ENCODE measurements at regions not wholly inside any gene's neighbourhood (a gene's known extent, or its start where the extent isn't known, plus 50 kb on each side); places are given as distances from the start of the nearest gene placed in this dataset.
A peak's percentile ranks its signal among the peaks of the same experiment; 100 is the strongest.

- peaks cover 12% of the 10 kb centered on the region for H3K27me3 ChIP-seq (ENCODE audit: low read length)
- BruUV-seq (replicated peaks): no TSS peak
Measured at GRCh38 chr20:40932436-40932835, 96.2 kb upstream of the TOP1 start.

GRCh38 chr20:40933758-40934157 lies 94.9 kb upstream of the TOP1 start:
- H3K79me2 ChIP-seq (ENCODE audit: low read length): no peaks in the 10 kb centered on the region
- no TSS peak for BruUV-seq (replicated peaks)
- H3K36me3 ChIP-seq (ENCODE audit: low read depth, low read length): no peaks in the 10 kb centered on the region
- no peak overlapping the region for H3K27ac ChIP-seq (ENCODE audit: low read length)
- H3K27me3 ChIP-seq (ENCODE audit: low read length): peaks cover 2% of the 10 kb centered on the region; the same call in 1 of the 2 replicates
- H3K4me2 ChIP-seq (ENCODE audit: low read length): no peak overlapping the region
- no peak for TF ChIP-seq EZH2 (IDR thresholded peaks at IDR 0.05; ENCODE audit: low read length, unreplicated experiment)
- TF ChIP-seq CTCF (conservative IDR thresholded peaks at IDR 0.05; ENCODE audit: low read depth, low read length): no peak
- TF ChIP-seq EZH2phosphoT487 (IDR thresholded peaks at IDR 0.05; ENCODE audit: borderline replicate concordance, low read length): no peak
- no peak overlapping the region for H3K9ac ChIP-seq (ENCODE audit: low read length)
- intact Hi-C loops (cut with micrococcal nuclease): no loop called here
- H3K4me3 ChIP-seq (ENCODE audit: low read length): no peak overlapping the region
- DNase-seq (no peak), ATAC-seq (no peak)
- ChIA-PET CTCF (no interaction called here), POLR2A (ENCODE audit: unreplicated experiment) (no interaction called here)
- no peaks in the 10 kb centered on the region for H4K20me1 ChIP-seq (ENCODE audit: low read length)
- no peak overlapping the region for H2AFZ ChIP-seq (ENCODE audit: low read length)
- H3F3A ChIP-seq (ENCODE audit: low read length, unreplicated experiment): no peaks in the 10 kb centered on the region
- H3K4me1 ChIP-seq (ENCODE audit: insufficient read depth, low read length): no peaks in the 10 kb centered on the region
- H3K9me2 ChIP-seq (replicated peaks; ENCODE audit: low read length): no peaks in the 10 kb centered on the region
- H3K9me3 ChIP-seq (ENCODE audit: low read length): no peaks in the 10 kb centered on the region

More at GRCh38 chr20:40932436-40932835, 96.2 kb upstream of the TOP1 start:
- intact Hi-C loops (cut with micrococcal nuclease): no loop called here
- Histone ChIP-seq H3K79me2 (ENCODE audit: low read length) (no peaks in the 10 kb centered on the region), H3F3A (ENCODE audit: low read length, unreplicated experiment) (no peaks in the 10 kb centered on the region), H3K36me3 (ENCODE audit: low read depth, low read length) (no peaks in the 10 kb centered on the region), H2AFZ (ENCODE audit: low read length) (no peak overlapping the region), H3K9me2 (replicated peaks; ENCODE audit: low read length) (no peaks in the 10 kb centered on the region), H3K27ac (ENCODE audit: low read length) (no peak overlapping the region), H3K4me1 (ENCODE audit: insufficient read depth, low read length) (no peaks in the 10 kb centered on the region), H3K4me2 (ENCODE audit: low read length) (no peak overlapping the region), H3K9me3 (ENCODE audit: low read length) (no peaks in the 10 kb centered on the region), H3K4me3 (ENCODE audit: low read length) (no peak overlapping the region), H4K20me1 (ENCODE audit: low read length) (no peaks in the 10 kb centered on the region), H3K9ac (ENCODE audit: low read length) (no peak overlapping the region)
- POLR2A ChIA-PET (ENCODE audit: unreplicated experiment): no interaction called here
- TF ChIP-seq EZH2phosphoT487 (IDR thresholded peaks at IDR 0.05; ENCODE audit: borderline replicate concordance, low read length) (no peak), CTCF (conservative IDR thresholded peaks at IDR 0.05; ENCODE audit: low read depth, low read length) (no peak), EZH2 (IDR thresholded peaks at IDR 0.05; ENCODE audit: low read length, unreplicated experiment) (no peak)
- ATAC-seq: no peak
- DNase-seq: no peak
- CTCF ChIA-PET: no interaction called here

- H3F3A ChIP-seq (ENCODE audit: low read length, unreplicated experiment): no peaks in the 10 kb centered on the region
- TF ChIP-seq EZH2phosphoT487 (IDR thresholded peaks at IDR 0.05; ENCODE audit: borderline replicate concordance, low read length) (no peak), EZH2 (IDR thresholded peaks at IDR 0.05; ENCODE audit: low read length, unreplicated experiment) (no peak), CTCF (conservative IDR thresholded peaks at IDR 0.05; ENCODE audit: low read depth, low read length) (peak; percentile 30; the same call in 1 of the 2 replicates)
- ChIA-PET POLR2A (ENCODE audit: unreplicated experiment) (no interaction called here), CTCF (no interaction called here)
- no peak overlapping the region for H3K4me3 ChIP-seq (ENCODE audit: low read length)
- no peaks in the 10 kb centered on the region for H3K9me2 ChIP-seq (replicated peaks; ENCODE audit: low read length)
- no peaks in the 10 kb centered on the region for H4K20me1 ChIP-seq (ENCODE audit: low read length)
- H3K9me3 ChIP-seq (ENCODE audit: low read length): no peaks in the 10 kb centered on the region
- intact Hi-C loops (cut with micrococcal nuclease): no loop called here
- H3K4me1 ChIP-seq (ENCODE audit: insufficient read depth, low read length): no peaks in the 10 kb centered on the region; the same call in 1 of the 2 replicates
- ATAC-seq (no peak), DNase-seq (no peak)
- H2AFZ ChIP-seq (ENCODE audit: low read length): no peak overlapping the region
- H3K9ac ChIP-seq (ENCODE audit: low read length): no peak overlapping the region
- no peaks in the 10 kb centered on the region for H3K79me2 ChIP-seq (ENCODE audit: low read length)
- H3K27ac ChIP-seq (ENCODE audit: low read length): no peak overlapping the region
- H3K4me2 ChIP-seq (ENCODE audit: low read length): no peak overlapping the region
- H3K36me3 ChIP-seq (ENCODE audit: low read depth, low read length): no peaks in the 10 kb centered on the region
- no TSS peak for BruUV-seq (replicated peaks)
- no peaks in the 10 kb centered on the region for H3K27me3 ChIP-seq (ENCODE audit: low read length)
Measured at GRCh38 chr20:40938020-40938419, 90.6 kb upstream of the TOP1 start.
